ENCODE measurements at regions not wholly inside any gene's neighbourhood (a gene's known extent, or its start where the extent isn't known, plus 50 kb on each side); places are given as distances from the start of the nearest gene placed in this dataset.

DNA sequence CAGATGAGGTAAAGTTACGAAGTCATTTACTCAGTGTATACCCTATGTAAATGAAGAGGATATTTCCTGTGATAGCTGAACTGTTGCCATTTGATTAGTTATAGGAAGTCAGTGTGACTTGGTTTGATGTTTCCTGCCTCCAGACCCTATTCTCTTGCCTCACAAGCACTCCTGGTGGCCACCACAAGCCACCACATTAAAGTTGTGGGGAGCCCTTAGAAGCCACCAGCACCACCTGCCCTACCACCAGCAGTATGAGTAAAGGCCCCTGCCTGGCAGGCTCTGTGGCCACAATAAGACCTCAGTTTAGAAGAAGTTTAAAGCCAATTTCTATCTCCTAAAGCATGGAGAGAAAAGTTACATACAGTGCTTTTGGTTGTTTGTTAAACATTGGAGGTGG, 189.7 kb downstream of the DDX3Y start:
- BruUV-seq (replicated peaks): no TSS peak
- no peak overlapping the region for H3K4me3 ChIP-seq (ENCODE audit: low read depth, low read length, poor library complexity, severe bottlenecking)
- H2AFZ ChIP-seq (ENCODE audit: low read length): no peak overlapping the region
- no peaks in the 10 kb centered on the region for H3K36me3 ChIP-seq (ENCODE audit: insufficient read depth, low read length)
- no peaks in the 10 kb centered on the region for H4K20me1 ChIP-seq (ENCODE audit: insufficient read depth, low read length)
- ChIA-PET POLR2A (no interaction called here), CTCF (ENCODE audit: unreplicated experiment) (no interaction called here)
- no peak overlapping the region for H3K4me2 ChIP-seq (ENCODE audit: low read length)
- no peaks in the 10 kb centered on the region for H3K79me2 ChIP-seq (ENCODE audit: insufficient read depth, low read depth, low read length)
- no peak overlapping the region for H3K27ac ChIP-seq (ENCODE audit: low read depth, low read length, poor library complexity, severe bottlenecking)
- no peaks in the 10 kb centered on the region for H3K4me1 ChIP-seq (ENCODE audit: insufficient read depth, low read length, poor library complexity, severe bottlenecking)
- H3K9me2 ChIP-seq (ENCODE audit: insufficient read depth, low read length): no peaks in the 10 kb centered on the region
- no peaks in the 10 kb centered on the region for H3K9me3 ChIP-seq (ENCODE audit: low read length)
- intact Hi-C loops (cut with micrococcal nuclease; ENCODE audit: unreplicated experiment): no loop called here
- DNase-seq (ENCODE audit: low spot score): no peak
- no peak for TF ChIP-seq EZH2phosphoT487 (IDR thresholded peaks at IDR 0.05; ENCODE audit: borderline replicate concordance, low read depth, low read length)
- no peak for TF ChIP-seq CTCF (conservative IDR thresholded peaks at IDR 0.05; ENCODE audit: low read length)

DNA sequence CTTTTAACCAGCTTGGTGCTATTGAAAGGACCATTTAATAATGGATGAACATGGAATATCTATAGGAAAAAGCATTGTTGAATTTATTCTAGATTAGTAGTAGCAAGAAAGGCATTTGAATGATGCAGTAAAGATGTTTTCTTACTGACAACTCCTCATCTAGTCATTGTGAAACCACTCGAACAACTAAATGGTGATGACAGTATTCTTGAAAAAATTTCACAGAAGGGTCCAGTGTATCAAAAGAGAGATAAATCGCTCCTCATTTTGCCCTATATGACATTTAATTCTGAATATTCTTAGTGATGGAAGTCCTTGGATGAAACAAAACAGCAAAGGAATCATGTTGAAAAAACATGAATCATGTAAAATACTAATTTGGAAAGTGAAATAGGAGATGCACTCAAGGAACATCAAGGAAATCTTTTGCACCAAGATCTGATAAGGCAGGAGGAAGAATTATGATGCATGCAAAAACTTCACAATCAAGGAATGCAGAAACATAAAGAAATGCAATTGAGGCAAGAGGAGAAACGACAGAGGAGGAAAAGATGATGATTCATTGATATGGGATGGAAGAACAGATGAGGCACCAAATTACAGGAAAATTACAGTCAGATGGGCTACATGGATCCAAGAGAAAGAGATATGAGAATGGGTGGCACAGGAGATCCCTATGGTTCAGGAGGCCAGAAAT, 190.4 kb downstream of the DDX3Y start:
- Histone ChIP-seq H3K4me3 (ENCODE audit: low read depth, low read length, poor library complexity, severe bottlenecking) (no peak overlapping the region), H3K4me1 (ENCODE audit: insufficient read depth, low read length, poor library complexity, severe bottlenecking) (no peaks in the 10 kb centered on the region), H3K79me2 (ENCODE audit: insufficient read depth, low read depth, low read length) (no peaks in the 10 kb centered on the region), H2AFZ (ENCODE audit: low read length) (no peak overlapping the region), H3K27ac (ENCODE audit: low read depth, low read length, poor library complexity, severe bottlenecking) (no peak overlapping the region), H3K4me2 (ENCODE audit: low read length) (no peak overlapping the region), H3K9me2 (ENCODE audit: insufficient read depth, low read length) (no peaks in the 10 kb centered on the region), H4K20me1 (ENCODE audit: insufficient read depth, low read length) (no peaks in the 10 kb centered on the region), H3K36me3 (ENCODE audit: insufficient read depth, low read length) (no peaks in the 10 kb centered on the region), H3K9me3 (ENCODE audit: low read length) (no peaks in the 10 kb centered on the region)
- ChIA-PET POLR2A (no interaction called here), CTCF (ENCODE audit: unreplicated experiment) (no interaction called here)
- TF ChIP-seq EZH2phosphoT487 (IDR thresholded peaks at IDR 0.05; ENCODE audit: borderline replicate concordance, low read depth, low read length) (no peak), CTCF (conservative IDR thresholded peaks at IDR 0.05; ENCODE audit: low read length) (no peak)
- no peak for DNase-seq (ENCODE audit: low spot score)
- no TSS peak for BruUV-seq (replicated peaks)
- intact Hi-C loops (cut with micrococcal nuclease; ENCODE audit: unreplicated experiment): no loop called here

DNA sequence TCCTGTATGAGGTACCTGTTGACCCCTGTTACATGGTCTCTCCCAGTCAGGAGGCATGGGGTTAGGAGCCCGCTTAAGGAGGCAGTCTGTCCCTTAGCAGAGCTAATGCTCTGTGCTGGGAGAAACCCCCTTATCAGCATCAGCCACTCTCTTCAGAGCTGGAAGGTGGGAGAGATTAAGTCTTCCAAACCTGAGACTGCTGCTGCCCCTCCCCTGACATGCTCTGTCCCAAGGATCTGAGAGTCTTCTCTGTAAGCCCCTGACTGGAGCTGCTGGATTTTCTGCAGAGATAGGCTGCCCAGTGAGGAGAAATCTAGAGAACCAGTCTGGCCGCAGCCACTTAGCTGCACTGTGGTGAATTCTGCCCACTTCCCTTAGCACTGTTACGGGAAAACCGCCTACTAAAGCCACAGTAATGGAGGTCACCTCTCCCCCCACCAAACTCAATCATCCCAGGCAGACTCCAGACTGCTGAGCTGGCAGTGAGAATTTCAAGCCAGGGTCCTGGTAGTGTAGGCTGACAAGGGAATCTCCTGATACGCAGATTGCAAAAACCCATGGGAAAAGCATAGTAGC, 222.3 kb downstream of the DDX3Y start:
- DNase-seq (ENCODE audit: low spot score): no peak
- no peak for TF ChIP-seq CTCF (conservative IDR thresholded peaks at IDR 0.05; ENCODE audit: low read length)
- no peak for TF ChIP-seq EZH2phosphoT487 (IDR thresholded peaks at IDR 0.05; ENCODE audit: borderline replicate concordance, low read depth, low read length)
- Histone ChIP-seq H3K36me3 (ENCODE audit: insufficient read depth, low read length) (no peaks in the 10 kb centered on the region), H2AFZ (ENCODE audit: low read length) (no peak overlapping the region), H3K4me3 (ENCODE audit: low read depth, low read length, poor library complexity, severe bottlenecking) (no peak overlapping the region), H3K4me1 (ENCODE audit: insufficient read depth, low read length, poor library complexity, severe bottlenecking) (no peaks in the 10 kb centered on the region), H3K27ac (ENCODE audit: low read depth, low read length, poor library complexity, severe bottlenecking) (no peak overlapping the region), H3K9me3 (ENCODE audit: low read length) (no peaks in the 10 kb centered on the region), H3K9me2 (ENCODE audit: insufficient read depth, low read length) (no peaks in the 10 kb centered on the region), H3K79me2 (ENCODE audit: insufficient read depth, low read depth, low read length) (no peaks in the 10 kb centered on the region), H4K20me1 (ENCODE audit: insufficient read depth, low read length) (no peaks in the 10 kb centered on the region), H3K4me2 (ENCODE audit: low read length) (no peak overlapping the region)
- BruUV-seq (replicated peaks): no TSS peak
- intact Hi-C loops (cut with micrococcal nuclease; ENCODE audit: unreplicated experiment): no loop called here
- ChIA-PET CTCF (ENCODE audit: unreplicated experiment) (no interaction called here), POLR2A (no interaction called here)

Measured in OCI-LY7 (cell line).